GM21737 (cell line): ENCODE measurements at regions not wholly inside any gene's neighbourhood (a gene's known extent, or its start where the extent isn't known, plus 50 kb on each side); places are given as distances from the start of the nearest gene placed in this dataset.

Source experiments
- ATAC-seq: cut with Tn5 transposase; IDR thresholded peaks from one replicate; pipeline ENCODE4 v1.9.1; 2021; ENCODE audit warnings: mild to moderate bottlenecking, moderate library complexity; ENCODE audit not compliant: unreplicated experiment

DNA sequence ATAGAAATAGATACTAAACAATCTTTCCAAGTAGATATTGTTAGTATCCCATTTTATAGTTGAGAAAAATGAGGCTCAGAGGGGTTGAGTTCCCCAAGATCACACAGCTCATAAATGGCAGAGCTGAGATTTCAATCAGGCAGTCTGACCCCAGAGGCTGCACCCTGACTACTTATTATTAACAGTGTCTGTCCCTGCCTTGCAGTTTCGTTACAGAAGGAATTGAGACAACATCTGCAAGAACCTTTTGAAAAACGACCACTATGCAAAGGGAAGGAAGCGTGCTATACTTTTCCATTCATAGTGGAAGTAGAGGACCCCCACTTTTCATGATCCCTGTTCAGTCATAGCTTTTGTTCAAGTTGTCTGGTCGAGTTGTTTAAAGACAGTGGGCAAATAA lies 53.2 kb upstream of the SEC11C start:
- no peak for ATAC-seq

DNA sequence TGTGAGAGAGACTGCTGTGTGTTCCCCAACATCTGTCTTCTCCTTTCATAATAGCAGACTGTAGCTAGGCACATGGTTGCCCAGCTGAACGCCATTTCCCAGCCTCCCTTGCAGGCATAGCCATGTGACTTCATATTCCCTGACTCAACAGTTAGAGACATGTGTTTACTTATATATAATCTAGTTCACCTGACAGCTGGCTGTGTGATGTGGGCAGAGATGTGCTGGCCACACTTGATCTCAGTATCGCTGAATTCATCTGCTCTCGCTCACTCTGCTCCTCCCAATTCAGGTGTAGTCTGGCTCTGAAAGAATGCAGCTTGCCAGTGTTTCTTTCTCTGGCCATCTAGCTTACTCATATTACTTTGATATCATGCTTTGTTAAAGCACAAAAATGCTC lies 52.3 kb upstream of the SEC11C start:
- ATAC-seq = no peak
